ENCODE measurements at regions not wholly inside any gene's neighbourhood (a gene's known extent, or its start where the extent isn't known, plus 50 kb on each side); places are given as distances from the start of the nearest gene placed in this dataset.
"Not testable (repeated sequence)": the region's sequence is repeated elsewhere in the genome, so short reads cannot be mapped to it uniquely, and the experiment has no call there.

GRCh38 chr7:3117488-3118231, 74.0 kb upstream of the CARD11 start:
- no peaks in the 10 kb centered on the region for H3K9me2 ChIP-seq (ENCODE audit: insufficient read depth, low read length)
- TF ChIP-seq EZH2 (IDR thresholded peaks at IDR 0.05; ENCODE audit: borderline replicate concordance, insufficient read depth, low read length, poor library complexity, severe bottlenecking) (no peak), MXI1 (conservative IDR thresholded peaks at IDR 0.05; ENCODE audit: poor library complexity, severe bottlenecking) (no peak), REST (IDR thresholded peaks at IDR 0.05; ENCODE audit: borderline replicate concordance) (no peak), POLR2AphosphoS5 (IDR thresholded peaks at IDR 0.05) (no peak), EP300 (conservative IDR thresholded peaks at IDR 0.05; ENCODE audit: poor library complexity, severe bottlenecking) (no peak), SMC3 (conservative IDR thresholded peaks at IDR 0.05; ENCODE audit: poor library complexity) (no peak), RAD21 (conservative IDR thresholded peaks at IDR 0.05) (no peak), TAF1 (IDR thresholded peaks at IDR 0.05; ENCODE audit: low read depth) (no peak), CTCF (IDR thresholded peaks at IDR 0.05; ENCODE audit: poor library complexity, severe bottlenecking) (no peak)
- no peaks in the 10 kb centered on the region for H3K9me3 ChIP-seq (ENCODE audit: low read length)
- H3K36me3 ChIP-seq (ENCODE audit: insufficient read depth, low read length) = no peaks in the 10 kb centered on the region
- no peak overlapping the region for H3K9ac ChIP-seq (ENCODE audit: low read length)
- H3K4me2 ChIP-seq (ENCODE audit: low read length) = no peak overlapping the region
- no peak overlapping the region for H2AFZ ChIP-seq (ENCODE audit: low read depth, low read length)
- H3K79me2 ChIP-seq (replicated peaks; ENCODE audit: insufficient read depth, low read length) = no peaks in the 10 kb centered on the region
- no peak overlapping the region for H3K4me3 ChIP-seq (ENCODE audit: low read length)
- H3K27ac ChIP-seq (ENCODE audit: low read length) = no peak overlapping the region
- no peaks in the 10 kb centered on the region for H4K20me1 ChIP-seq (ENCODE audit: insufficient read depth)
- no peaks in the 10 kb centered on the region for H3F3A ChIP-seq (ENCODE audit: insufficient read depth, low read length, poor library complexity, severe bottlenecking)
- H3K27me3 ChIP-seq (ENCODE audit: insufficient read depth, low read depth, low read length) = no peaks in the 10 kb centered on the region

GRCh38 chr7:3119352-3119927, 75.8 kb upstream of the CARD11 start:
- H3K9me3 ChIP-seq (ENCODE audit: low read length); H3K9ac ChIP-seq (ENCODE audit: low read length); H2AFZ ChIP-seq (ENCODE audit: low read depth, low read length); H3F3A ChIP-seq (ENCODE audit: insufficient read depth, low read length, poor library complexity, severe bottlenecking); H3K27me3 ChIP-seq (ENCODE audit: insufficient read depth, low read depth, low read length); H4K20me1 ChIP-seq (ENCODE audit: insufficient read depth); H3K36me3 ChIP-seq (ENCODE audit: insufficient read depth, low read length); H3K79me2 ChIP-seq (replicated peaks; ENCODE audit: insufficient read depth, low read length); H3K27ac ChIP-seq (ENCODE audit: low read length); H3K4me2 ChIP-seq (ENCODE audit: low read length); H3K9me2 ChIP-seq (ENCODE audit: insufficient read depth, low read length); H3K4me3 ChIP-seq (ENCODE audit: low read length): not testable (repeated sequence)

Measured in neural cell (in vitro differentiated cells).